Activated CD4-positive, alpha-beta memory T cell treated with anti-CD3 and anti-CD28 coated beads, Interleukin-2, amount 10 ng/mL, durations not matched to agents 7 days and 5 days (primary cell): ENCODE measurements at regions not wholly inside any gene's neighbourhood (a gene's known extent, or its start where the extent isn't known, plus 50 kb on each side); places are given as distances from the start of the nearest gene placed in this dataset.
"Not testable (repeated sequence)": the region's sequence is repeated elsewhere in the genome, so short reads cannot be mapped to it uniquely, and the experiment has no call there.

Experiments used
- CTCF ChIA-PET: fragments of 350-600 bp; sonication (Branson Sonifier 250); formaldehyde crosslinking; loops from one replicate; lab custom pipeline; 2021; ENCODE audit warnings: antibody characterized with exemption, inconsistent platforms; lab: Charles Lee
- POLR2A ChIA-PET: fragments of 350-600 bp; sonication (Branson Sonifier 250); formaldehyde crosslinking; loops from one replicate; lab custom pipeline; 2021; ENCODE audit warnings: antibody characterized with exemption; lab: Charles Lee
- DNase-seq: peaks from one replicate; pipeline ENCODE4 v3.0.0-alpha.2; 2020
- H3K27ac Mint-ChIP-seq: one replicate; pipeline ENCODE4 v1.8.0; 2021; ENCODE audit warnings: mild to moderate bottlenecking, mixed read lengths
- H3K27me3 Mint-ChIP-seq: one replicate; pipeline ENCODE4 v1.8.0; 2021; ENCODE audit warnings: mixed read lengths
- H3K36me3 Mint-ChIP-seq: one replicate; pipeline ENCODE4 v1.8.0; 2021; ENCODE audit warnings: low read depth, mixed read lengths
- H3K4me1 Mint-ChIP-seq: one replicate; pipeline ENCODE4 v1.8.0; 2021; ENCODE audit warnings: mixed read lengths
- H3K4me3 Mint-ChIP-seq: one replicate; pipeline ENCODE4 v1.8.0; 2021; ENCODE audit warnings: mild to moderate bottlenecking, mixed read lengths
- H3K9me3 Mint-ChIP-seq: one replicate; pipeline ENCODE4 v1.8.0; 2021; ENCODE audit warnings: mixed read lengths

- no peaks in the 10 kb centered on the region for H3K27me3 Mint-ChIP-seq
- H3K27ac Mint-ChIP-seq = no peak overlapping the region
- POLR2A ChIA-PET = no interaction called here
- CTCF ChIA-PET = no interaction called here
- DNase-seq = no peak
- H3K4me3 Mint-ChIP-seq = no peak overlapping the region
- no peaks in the 10 kb centered on the region for H3K36me3 Mint-ChIP-seq
- no peaks in the 10 kb centered on the region for H3K4me1 Mint-ChIP-seq
- H3K9me3 Mint-ChIP-seq = no peaks in the 10 kb centered on the region
These were observed 430.3 kb upstream of the AKR1E2 start for GRCh38 chr10:4395731-4396130.

- H3K9me3 Mint-ChIP-seq, POLR2A ChIA-PET, CTCF ChIA-PET, H3K4me3 Mint-ChIP-seq, DNase-seq, H3K27me3 Mint-ChIP-seq, H3K4me1 Mint-ChIP-seq, H3K36me3 Mint-ChIP-seq, H3K27ac Mint-ChIP-seq: not testable (repeated sequence)
These were observed 431.6 kb upstream of the AKR1E2 start for GRCh38 chr10:4394455-4394854.

GRCh38 chr10:4391683-4392082 lies 434.3 kb upstream of the AKR1E2 start:
- H3K4me3 Mint-ChIP-seq = no peak overlapping the region
- no peak for DNase-seq
- H3K36me3 Mint-ChIP-seq = no peaks in the 10 kb centered on the region
- H3K9me3 Mint-ChIP-seq = no peaks in the 10 kb centered on the region
- no peak overlapping the region for H3K27ac Mint-ChIP-seq
- ChIA-PET CTCF (no interaction called here), POLR2A (no interaction called here)
- peaks cover 4% of the 10 kb centered on the region for H3K27me3 Mint-ChIP-seq
- H3K4me1 Mint-ChIP-seq = no peaks in the 10 kb centered on the region

GRCh38 chr10:4390219-4390618 lies 435.8 kb upstream of the AKR1E2 start:
- ChIA-PET POLR2A (no interaction called here), CTCF (no interaction called here)
- Mint-ChIP-seq H3K9me3 (no peaks in the 10 kb centered on the region), H3K27me3 (peaks cover 4% of the 10 kb centered on the region), H3K27ac (no peak overlapping the region), H3K4me3 (no peak overlapping the region), H3K36me3 (no peaks in the 10 kb centered on the region), H3K4me1 (no peaks in the 10 kb centered on the region)
- no peak for DNase-seq

- Mint-ChIP-seq H3K4me1 (no peaks in the 10 kb centered on the region), H3K36me3 (no peaks in the 10 kb centered on the region), H3K27me3 (peaks cover 7% of the 10 kb centered on the region), H3K4me3 (no peak overlapping the region), H3K9me3 (no peaks in the 10 kb centered on the region), H3K27ac (no peak overlapping the region)
- POLR2A ChIA-PET = no interaction called here
- DNase-seq = no peak
- CTCF ChIA-PET = no interaction called here
These were observed 440.7 kb upstream of the AKR1E2 start for GRCh38 chr10:4385231-4385870.

GRCh38 chr10:4384245-4384644 lies 441.8 kb upstream of the AKR1E2 start:
- no peak overlapping the region for H3K27ac Mint-ChIP-seq
- H3K4me3 Mint-ChIP-seq = no peak overlapping the region
- DNase-seq = no peak
- ChIA-PET CTCF (no interaction called here), POLR2A (no interaction called here)
- peaks cover 7% of the 10 kb centered on the region for H3K27me3 Mint-ChIP-seq
- H3K4me1 Mint-ChIP-seq = no peaks in the 10 kb centered on the region
- H3K36me3 Mint-ChIP-seq = no peaks in the 10 kb centered on the region
- no peaks in the 10 kb centered on the region for H3K9me3 Mint-ChIP-seq

- Mint-ChIP-seq H3K4me1 (no peaks in the 10 kb centered on the region), H3K36me3 (no peaks in the 10 kb centered on the region), H3K4me3 (no peak overlapping the region), H3K27ac (no peak overlapping the region), H3K27me3 (peaks cover 6% of the 10 kb centered on the region), H3K9me3 (no peaks in the 10 kb centered on the region)
- no peak for DNase-seq
- ChIA-PET CTCF (no interaction called here), POLR2A (no interaction called here)
These were observed 442.3 kb upstream of the AKR1E2 start for GRCh38 chr10:4383651-4384098.

GRCh38 chr10:4382811-4383210 lies 443.2 kb upstream of the AKR1E2 start:
- CTCF ChIA-PET = no interaction called here
- Mint-ChIP-seq H3K9me3 (no peaks in the 10 kb centered on the region), H3K36me3 (no peaks in the 10 kb centered on the region), H3K4me1 (no peaks in the 10 kb centered on the region), H3K4me3 (no peak overlapping the region), H3K27me3 (peaks cover 4% of the 10 kb centered on the region), H3K27ac (no peak overlapping the region)
- POLR2A ChIA-PET = no interaction called here
- no peak for DNase-seq

- H3K4me1 Mint-ChIP-seq = no peaks in the 10 kb centered on the region
- H3K27me3 Mint-ChIP-seq = peaks cover 7% of the 10 kb centered on the region
- no peak overlapping the region for H3K27ac Mint-ChIP-seq
- no peak overlapping the region for H3K4me3 Mint-ChIP-seq
- no peak for DNase-seq
- ChIA-PET POLR2A (no interaction called here), CTCF (no interaction called here)
- H3K9me3 Mint-ChIP-seq = no peaks in the 10 kb centered on the region
- H3K36me3 Mint-ChIP-seq = no peaks in the 10 kb centered on the region
These were observed 452.4 kb upstream of the AKR1E2 start for GRCh38 chr10:4373612-4374011.

- H3K27me3 Mint-ChIP-seq = peaks cover 10% of the 10 kb centered on the region
- CTCF ChIA-PET = no interaction called here
These were observed 452.9 kb upstream of the AKR1E2 start for GRCh38 chr10:4373098-4373497.

GRCh38 chr10:4372601-4373000 lies 453.4 kb upstream of the AKR1E2 start:
- Mint-ChIP-seq H3K27ac (no peak overlapping the region), H3K27me3 (peaks cover 10% of the 10 kb centered on the region), H3K36me3 (no peaks in the 10 kb centered on the region), H3K9me3 (no peaks in the 10 kb centered on the region), H3K4me3 (no peak overlapping the region), H3K4me1 (no peaks in the 10 kb centered on the region)
- POLR2A ChIA-PET = no interaction called here
- DNase-seq = no peak
- CTCF ChIA-PET = no interaction called here

More at GRCh38 chr10:4373098-4373497, 452.9 kb upstream of the AKR1E2 start:
- POLR2A ChIA-PET = no interaction called here
- Mint-ChIP-seq H3K4me1 (no peaks in the 10 kb centered on the region), H3K27ac (no peak overlapping the region), H3K4me3 (no peak overlapping the region), H3K36me3 (no peaks in the 10 kb centered on the region), H3K9me3 (no peaks in the 10 kb centered on the region)
- DNase-seq = no peak

GRCh38 chr10:4371691-4372295 lies 454.2 kb upstream of the AKR1E2 start:
- no peak for DNase-seq
- no peaks in the 10 kb centered on the region for H3K9me3 Mint-ChIP-seq
- H3K36me3 Mint-ChIP-seq = no peaks in the 10 kb centered on the region
- no peaks in the 10 kb centered on the region for H3K4me1 Mint-ChIP-seq
- peaks cover 10% of the 10 kb centered on the region for H3K27me3 Mint-ChIP-seq
- CTCF ChIA-PET = no interaction called here
- no peak overlapping the region for H3K4me3 Mint-ChIP-seq
- no peak overlapping the region for H3K27ac Mint-ChIP-seq
- POLR2A ChIA-PET = no interaction called here

GRCh38 chr10:4370376-4370775 lies 455.6 kb upstream of the AKR1E2 start:
- no peaks in the 10 kb centered on the region for H3K36me3 Mint-ChIP-seq
- H3K4me1 Mint-ChIP-seq = no peaks in the 10 kb centered on the region
- peaks cover 10% of the 10 kb centered on the region for H3K27me3 Mint-ChIP-seq
- H3K4me3 Mint-ChIP-seq = no peak overlapping the region
- DNase-seq = no peak
- H3K27ac Mint-ChIP-seq = no peak overlapping the region
- POLR2A ChIA-PET = no interaction called here
- CTCF ChIA-PET = no interaction called here
- H3K9me3 Mint-ChIP-seq = no peaks in the 10 kb centered on the region

- POLR2A ChIA-PET = no interaction called here
- Mint-ChIP-seq H3K27me3 (no peaks in the 10 kb centered on the region), H3K27ac (no peak overlapping the region), H3K4me1 (no peaks in the 10 kb centered on the region), H3K4me3 (no peak overlapping the region), H3K36me3 (no peaks in the 10 kb centered on the region), H3K9me3 (no peaks in the 10 kb centered on the region)
- CTCF ChIA-PET = no interaction called here
- no peak for DNase-seq
These were observed 464.4 kb upstream of the AKR1E2 start for GRCh38 chr10:4361581-4361980.
